ENCODE measurements at regions not wholly inside any gene's neighbourhood (a gene's known extent, or its start where the extent isn't known, plus 50 kb on each side); places are given as distances from the start of the nearest gene placed in this dataset.

GRCh38 chr20:57953638-57954037 is 243.8 kb upstream of the PMEPA1 start (continued):
- TF ChIP-seq CTCF (conservative IDR thresholded peaks at IDR 0.05; ENCODE audit: low read depth in 2 of 2): no peak

GRCh38 chr20:57952136-57952535 is 242.3 kb upstream of the PMEPA1 start:
- no peaks in the 10 kb centered on the region for H3K79me2 ChIP-seq (replicated peaks; ENCODE audit: insufficient read depth)
- TF ChIP-seq POLR2AphosphoS5 (IDR thresholded peaks at IDR 0.05; ENCODE audit: low read depth) (no peak), STAT1 (IDR thresholded peaks at IDR 0.05; ENCODE audit: unreplicated experiment) (no peak), EZH2phosphoT487 (IDR thresholded peaks at IDR 0.05; ENCODE audit: unreplicated experiment) (no peak), ZNF331 (CRISPR knock-in tag; IDR thresholded peaks at IDR 0.05; ENCODE audit: low read depth) (no peak), ZNF462 (CRISPR knock-in tag; IDR thresholded peaks at IDR 0.05) (no peak), CTCF (conservative IDR thresholded peaks at IDR 0.05; ENCODE audit: low read depth in 2 of 2) (no peak), NANOG (IDR thresholded peaks at IDR 0.05; ENCODE audit: borderline replicate concordance) (no peak), CREB1 (CRISPR knock-in tag; IDR thresholded peaks at IDR 0.05; ENCODE audit: low read depth) (no peak)
- peaks cover 20% of the 10 kb centered on the region for H3K9me3 Mint-ChIP-seq
- no peaks in the 10 kb centered on the region for H4K20me1 ChIP-seq (replicated peaks; ENCODE audit: insufficient read depth)
- no peak overlapping the region for H3K4me2 ChIP-seq
- no peaks in the 10 kb centered on the region for H3F3A ChIP-seq (replicated peaks; ENCODE audit: low read depth)
- H3K4me3 ChIP-seq: no peak overlapping the region
- H3K27me3 ChIP-seq (ENCODE audit: insufficient read depth): no peaks in the 10 kb centered on the region
- DNase-seq (ENCODE audit: low spot score) (no peak), ATAC-seq (no peak)
- H2AFZ ChIP-seq: no peak overlapping the region
- no peaks in the 10 kb centered on the region; the same call in 1 of the 2 replicates for H3K9me2 ChIP-seq (ENCODE audit: insufficient read depth)
- H3K27ac ChIP-seq (ENCODE audit: low read depth): no peak overlapping the region
- H3K27me3 Mint-ChIP-seq (ENCODE audit: insufficient read depth, low read depth, poor library complexity): peaks cover 16% of the 10 kb centered on the region
- no peaks in the 10 kb centered on the region for H3K4me1 ChIP-seq (ENCODE audit: insufficient read depth)
- H3K4me1 Mint-ChIP-seq: peaks cover 6% of the 10 kb centered on the region
- no peak overlapping the region for H3K4me3 Mint-ChIP-seq
- H3K27ac Mint-ChIP-seq: no peak overlapping the region
- H3K36me3 Mint-ChIP-seq (ENCODE audit: low read depth): no peaks in the 10 kb centered on the region; the same call in 2 of the 3 replicates
- H3K36me3 ChIP-seq (ENCODE audit: insufficient read depth): no peaks in the 10 kb centered on the region
